HG02981 (cell line): ENCODE measurements at regions not wholly inside any gene's neighbourhood (a gene's known extent, or its start where the extent isn't known, plus 50 kb on each side); places are given as distances from the start of the nearest gene placed in this dataset.

Experiments
- ATAC-seq: cut with Tn5 transposase; IDR thresholded peaks from one replicate; pipeline ENCODE4 v1.9.1; 2021; ENCODE audit warnings: mild to moderate bottlenecking, moderate library complexity; ENCODE audit not compliant: unreplicated experiment

DNA sequence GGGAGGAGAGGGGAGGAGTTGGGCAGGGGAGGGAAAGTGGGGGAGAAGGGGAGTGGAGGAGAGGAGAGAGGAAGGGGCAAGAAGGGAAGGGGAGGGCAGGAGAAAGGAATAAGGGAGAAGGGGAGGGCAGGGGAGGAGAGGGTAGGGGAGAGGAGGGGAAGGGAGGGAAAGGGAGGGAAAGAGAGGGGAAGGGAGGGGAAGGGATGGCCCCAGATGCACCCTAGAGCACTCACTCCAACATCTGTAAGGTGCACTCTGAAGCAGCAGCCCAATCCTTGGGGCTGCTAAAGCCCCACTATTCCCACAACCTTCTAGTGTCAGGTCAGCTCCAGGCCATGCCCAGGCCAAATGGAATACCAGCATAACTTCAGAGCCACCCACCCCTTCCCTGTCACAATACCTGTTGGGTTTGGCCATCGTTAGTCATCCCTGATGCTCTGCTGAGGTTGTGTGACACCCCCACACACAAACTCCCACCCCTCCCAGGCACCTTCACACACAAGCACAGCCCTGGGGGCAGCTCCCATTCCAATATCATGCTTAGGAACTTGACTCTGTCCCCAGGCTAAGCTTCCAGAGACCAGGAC, 55.7 kb upstream of the PKDCC start:
- ATAC-seq = no peak

DNA sequence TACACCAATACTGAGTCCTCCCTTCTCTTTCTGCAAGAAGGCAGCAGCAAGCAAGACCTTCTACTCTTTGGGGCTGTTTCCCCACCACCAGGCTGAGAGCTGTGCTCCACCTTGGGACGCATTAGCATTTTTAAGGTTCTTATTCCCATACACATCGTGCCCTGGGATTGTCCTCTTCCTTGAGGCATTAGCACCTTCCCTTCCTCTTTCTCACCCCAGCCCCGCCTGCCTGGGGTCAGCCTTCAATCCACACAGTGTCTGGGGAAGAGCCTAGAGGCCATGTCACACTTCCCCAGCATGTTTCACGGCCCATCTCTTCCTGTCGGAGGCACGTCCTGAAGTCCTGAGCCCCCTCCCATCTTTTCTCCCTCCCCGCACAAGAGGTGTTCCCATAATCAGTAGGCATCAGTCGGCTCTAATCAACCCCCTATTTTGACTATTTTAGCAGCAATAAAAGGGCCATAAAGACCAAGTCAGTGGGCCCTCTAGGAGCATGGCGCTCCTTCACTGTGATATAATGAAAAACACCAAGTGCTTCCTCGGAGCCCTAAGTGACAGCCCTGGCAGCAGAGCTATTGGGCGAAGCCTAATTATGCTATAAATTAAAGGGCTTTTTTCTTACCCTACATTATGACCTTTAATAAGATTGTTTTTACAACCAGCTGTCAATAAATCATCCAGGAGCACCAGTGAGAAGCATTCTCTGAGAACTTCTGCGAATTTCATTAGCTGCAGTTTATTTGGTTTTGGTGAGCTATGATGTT, 55.0 kb upstream of the PKDCC start:
- ATAC-seq = no peak

DNA sequence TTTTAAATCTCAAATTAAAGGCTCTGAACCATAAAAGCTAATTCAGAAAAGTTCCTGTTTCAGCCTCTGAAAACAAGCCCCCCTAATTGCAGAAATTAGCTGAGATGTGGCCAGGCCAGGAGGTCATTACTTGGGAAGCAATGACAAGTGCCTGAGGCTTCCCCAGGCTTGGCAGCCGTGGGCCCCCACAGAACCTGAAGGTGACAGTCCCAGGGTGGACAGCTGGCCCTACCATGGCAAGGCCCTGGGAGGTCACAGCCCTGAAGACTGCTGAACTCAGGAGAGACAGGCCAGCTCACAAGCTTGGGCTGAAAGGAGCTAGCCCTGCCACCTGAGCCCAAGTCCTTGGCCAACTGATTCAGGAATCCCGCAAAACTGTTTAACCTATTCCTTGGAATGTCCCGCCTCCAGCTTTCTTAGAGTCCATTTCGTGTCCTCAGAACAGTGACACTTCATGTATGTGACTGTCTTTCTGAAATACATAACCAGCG, 54.3 kb upstream of the PKDCC start:
- ATAC-seq = no peak

DNA sequence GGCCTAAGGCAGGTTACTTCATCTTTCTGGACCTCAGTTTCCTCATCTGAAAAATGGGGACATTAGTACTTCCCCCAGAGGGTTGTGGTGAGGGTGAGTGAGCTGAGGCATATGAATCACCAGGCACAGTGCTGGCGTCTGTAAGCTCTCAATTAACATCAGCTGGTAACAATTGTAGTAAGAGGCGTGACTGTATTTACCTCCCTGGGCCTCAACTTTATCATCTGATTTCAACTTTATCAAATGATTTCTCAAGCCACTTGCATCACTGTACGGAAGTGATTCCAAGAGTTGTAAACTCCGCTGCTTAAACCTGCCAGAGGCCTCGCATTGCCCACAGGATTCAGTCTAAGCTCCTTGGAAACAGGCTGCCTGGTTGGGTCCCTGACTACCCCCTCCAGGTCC, 53.6 kb upstream of the PKDCC start:
- ATAC-seq = no peak

DNA sequence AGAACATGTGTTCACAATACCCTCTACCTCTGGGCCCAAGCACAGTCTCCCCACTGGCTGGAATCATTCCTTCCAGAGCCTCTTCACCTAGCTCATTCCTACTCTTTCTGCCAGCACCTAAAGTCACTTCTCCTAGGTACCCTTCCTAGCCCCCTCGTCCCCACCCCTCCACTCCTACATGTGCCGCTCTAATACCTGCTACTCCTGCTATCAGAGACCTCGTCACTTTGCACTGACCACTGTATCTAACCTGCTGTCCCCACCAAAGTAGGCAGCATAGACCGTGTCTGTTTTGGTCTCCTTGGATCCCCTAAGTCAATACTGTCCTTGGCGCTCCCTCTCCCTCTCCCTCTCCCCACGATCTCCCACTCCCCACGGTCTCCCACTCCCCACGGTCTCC, 53.2 kb upstream of the PKDCC start:
- no peak for ATAC-seq

DNA sequence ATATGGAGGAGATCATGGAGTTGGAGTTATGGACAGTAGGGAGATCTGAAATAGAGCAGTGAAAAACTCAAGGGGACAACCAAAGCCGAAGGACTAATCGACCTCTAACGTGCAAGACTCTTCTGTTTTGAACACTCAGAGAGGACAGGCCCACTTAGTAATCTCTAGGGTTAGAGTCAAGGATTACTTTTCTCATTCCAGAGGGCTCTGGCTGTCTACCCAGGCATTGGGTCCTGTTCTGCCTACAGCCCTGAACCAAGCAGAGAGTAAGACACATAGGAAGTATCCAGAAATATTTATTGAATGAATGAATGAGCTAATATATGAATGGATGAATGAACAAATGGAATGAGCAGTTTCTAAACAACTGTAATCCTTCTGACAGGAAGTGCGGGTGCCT, 50.3 kb upstream of the PKDCC start:
- ATAC-seq = no peak
